RWPE2 (cell line): ENCODE measurements at regions not wholly inside any gene's neighbourhood (a gene's known extent, or its start where the extent isn't known, plus 50 kb on each side); places are given as distances from the start of the nearest gene placed in this dataset.
"Not testable (repeated sequence)": the region's sequence is repeated elsewhere in the genome, so short reads cannot be mapped to it uniquely, and the experiment has no call there.

ENCODE experiments used
- ATAC-seq: fragments of 200-7000 bp; cut with Tn5 transposase; 3 replicates; pipeline ENCODE4 v1.9.1; 2021; ENCODE audit warnings: low read depth
- DNase-seq: peaks from one replicate; pipeline ENCODE4 v3.0.0-alpha.2; 2020; ENCODE audit warnings: low spot score
- H3K27ac ChIP-seq: fragments of 450-650 bp; 2 replicates; pipeline ENCODE4 v1.5.1; 2017; ENCODE audit warnings: mild to moderate bottlenecking; ENCODE audit not compliant: poor library complexity, severe bottlenecking
- H3K27me3 ChIP-seq: fragments of 250-450 bp; sonication (Bioruptor Pico); 2 replicates; pipeline ENCODE4 v1.5.1; 2021; ENCODE audit warnings: mild to moderate bottlenecking, moderate library complexity; ENCODE audit not compliant: insufficient read depth, poor library complexity, severe bottlenecking
- H3K36me3 ChIP-seq: fragments of 250-450 bp; sonication (Bioruptor Pico); 2 replicates; pipeline ENCODE4 v1.5.1; 2020; ENCODE audit warnings: low read depth, mild to moderate bottlenecking, moderate library complexity
- H3K4me1 ChIP-seq: fragments of 250-450 bp; sonication (Bioruptor Pico); 2 replicates; pipeline ENCODE4 v1.5.1; 2021; ENCODE audit warnings: mild to moderate bottlenecking, moderate library complexity; ENCODE audit not compliant: insufficient read depth, poor library complexity, severe bottlenecking
- H3K4me3 ChIP-seq: fragments of 250-450 bp; sonication (Bioruptor Pico); 2 replicates; pipeline ENCODE4 v1.5.1; 2021; ENCODE audit warnings: mild to moderate bottlenecking, moderate library complexity; ENCODE audit not compliant: severe bottlenecking
- H3K9me3 ChIP-seq: fragments of 250-450 bp; sonication (Bioruptor Pico); 2 replicates; pipeline ENCODE4 v1.5.1; 2021; ENCODE audit warnings: mild to moderate bottlenecking, moderate library complexity; ENCODE audit not compliant: severe bottlenecking
- CTCF ChIP-seq: fragments of 450-650 bp; IDR thresholded peaks from one replicate; pipeline ENCODE4 v1.5.1; 2017; ENCODE audit warnings: mild to moderate bottlenecking, moderate library complexity; ENCODE audit not compliant: poor library complexity, severe bottlenecking

- ATAC-seq (peak; percentile 59; the same call in 2 of the 3 replicates), DNase-seq (no peak)
- no peak for TF ChIP-seq CTCF
- Histone ChIP-seq H3K27me3 (no peaks in the 10 kb centered on the region), H3K4me1 (peaks cover 3% of the 10 kb centered on the region), H3K27ac (no peak overlapping the region), H3K36me3 (no peaks in the 10 kb centered on the region), H3K9me3 (no peaks in the 10 kb centered on the region), H3K4me3 (no peak overlapping the region)
Observed at GRCh38 chr1:201732351-201732750, 96.6 kb upstream of the IPO9 start.

GRCh38 chr1:201734221-201734620 lies 94.7 kb upstream of the IPO9 start:
- H3K27me3 ChIP-seq, H3K4me1 ChIP-seq, H3K9me3 ChIP-seq, H3K4me3 ChIP-seq, DNase-seq, H3K36me3 ChIP-seq, ATAC-seq, H3K27ac ChIP-seq: not testable (repeated sequence)

- no peak for ATAC-seq
- H3K27me3 ChIP-seq: no peaks in the 10 kb centered on the region
- H3K36me3 ChIP-seq: no peaks in the 10 kb centered on the region
- DNase-seq: no peak
- H3K4me1 ChIP-seq: peaks cover 9% of the 10 kb centered on the region
- no peak overlapping the region for H3K27ac ChIP-seq
- H3K9me3 ChIP-seq: no peaks in the 10 kb centered on the region
- no peak for TF ChIP-seq CTCF
- H3K4me3 ChIP-seq: no peak overlapping the region
Observed at GRCh38 chr1:201734786-201735185, 94.2 kb upstream of the IPO9 start.

GRCh38 chr1:201736707-201737320 lies 92.1 kb upstream of the IPO9 start:
- DNase-seq: no peak
- no peak for ATAC-seq
- Histone ChIP-seq H3K36me3 (no peaks in the 10 kb centered on the region), H3K27ac (no peak overlapping the region), H3K9me3 (no peaks in the 10 kb centered on the region), H3K27me3 (no peaks in the 10 kb centered on the region), H3K4me1 (peaks cover 18% of the 10 kb centered on the region), H3K4me3 (no peak overlapping the region)
- TF ChIP-seq CTCF: no peak

GRCh38 chr1:201737352-201738060 lies 91.5 kb upstream of the IPO9 start:
- no peak for ATAC-seq

More at GRCh38 chr1:201737352-201738060, 91.5 kb upstream of the IPO9 start:
- Histone ChIP-seq H3K4me1 (peaks cover 23% of the 10 kb centered on the region), H3K27me3 (no peaks in the 10 kb centered on the region), H3K27ac (peak overlapping the region; percentile 84), H3K36me3 (peaks cover 6% of the 10 kb centered on the region; the same call in 1 of the 2 replicates), H3K4me3 (no peak overlapping the region), H3K9me3 (no peaks in the 10 kb centered on the region)
- no peak for TF ChIP-seq CTCF
- no peak for DNase-seq
